SU-DHL-6 (cell line): ENCODE measurements at regions not wholly inside any gene's neighbourhood (a gene's known extent, or its start where the extent isn't known, plus 50 kb on each side); places are given as distances from the start of the nearest gene placed in this dataset.

Source experiments
- H2AFZ ChIP-seq: fragments of 200-600 bp; sonication (generic); 2 replicates; pipeline ENCODE4 v1.6.1; 2014; ENCODE audit warnings: low read depth, mild to moderate bottlenecking, moderate library complexity, mixed read lengths, antibody characterized with exemption, low read length; ENCODE audit not compliant: severe bottlenecking
- H3F3A ChIP-seq: fragments of 200-600 bp; shearing (Covaris generic); 2 replicates; pipeline ENCODE4 v1.6.0; 2016; ENCODE audit warnings: antibody characterized with exemption, mild to moderate bottlenecking; ENCODE audit not compliant: insufficient read depth
- H3K27ac ChIP-seq: fragments of 200-600 bp; sonication (generic); 2 replicates; pipeline ENCODE4 v1.5.1; 2016; ENCODE audit warnings: low read depth, mild to moderate bottlenecking, low read length, moderate library complexity, mixed read lengths
- H3K27me3 ChIP-seq: fragments of 200-600 bp; sonication (generic), shearing (Covaris generic); 2 replicates; pipeline ENCODE4 v1.6.0; 2014; ENCODE audit warnings: mild to moderate bottlenecking, low read length
- H3K36me3 ChIP-seq: fragments of 200-600 bp; sonication (generic); 2 replicates; pipeline ENCODE4 v1.6.1; 2014; ENCODE audit warnings: mild to moderate bottlenecking, low read length, mixed read lengths
- H3K4me2 ChIP-seq: fragments of 300-600, 200-600 bp; shearing (Covaris generic), sonication (generic); 2 replicates; pipeline ENCODE4 v1.6.0; 2014; ENCODE audit warnings: low read length, low read depth, mild to moderate bottlenecking; ENCODE audit not compliant: poor library complexity, severe bottlenecking
- H3K4me3 ChIP-seq: fragments of 200-600 bp; sonication (generic); 2 replicates; pipeline ENCODE4 v1.5.1; 2014; ENCODE audit warnings: antibody characterized with exemption, low read length, mild to moderate bottlenecking, mixed read lengths; ENCODE audit not compliant: insufficient read depth, poor library complexity, severe bottlenecking
- H3K79me2 ChIP-seq: fragments of 200-600 bp; sonication (generic); 2 replicates; pipeline ENCODE4 v1.6.1; 2014; ENCODE audit warnings: mild to moderate bottlenecking, low read length, moderate library complexity; ENCODE audit not compliant: insufficient read depth
- H3K9ac ChIP-seq: fragments of 200-600 bp; sonication (generic); 2 replicates; pipeline ENCODE4 v1.7.0; 2014; ENCODE audit warnings: mild to moderate bottlenecking, low read length
- H3K9me2 ChIP-seq: fragments of 200-600 bp; sonication (generic); replicated peaks from 2 replicates; pipeline ENCODE4 v1.6.1; 2014; ENCODE audit warnings: low read length; ENCODE audit not compliant: insufficient read depth
- H3K9me3 ChIP-seq: fragments of 200-600 bp; sonication (generic); 2 replicates; pipeline ENCODE4 v1.6.1; 2014; ENCODE audit warnings: low read length, mixed read lengths; ENCODE audit not compliant: insufficient read depth
- H4K20me1 ChIP-seq: fragments of 200-600 bp; sonication (generic); 2 replicates; pipeline ENCODE4 v1.6.1; 2014; ENCODE audit warnings: low read depth, mild to moderate bottlenecking, antibody characterized with exemption, low read length, moderate library complexity, mixed read lengths
- EZH2phosphoT487 ChIP-seq: fragments of 200-600 bp; sonication (generic), shearing (Covaris generic); conservative IDR thresholded peaks from 2 replicates; pipeline ENCODE4 v1.6.1; 2018; ENCODE audit warnings: mild to moderate bottlenecking, antibody characterized with exemption, low read length, moderate library complexity, mixed read lengths
- TF ChIP-seq, protein P1 (sequence below): fragments of 200-600 bp; sonication (generic); IDR thresholded peaks from one replicate; pipeline ENCODE4 v1.5.1; 2017; ENCODE audit warnings: antibody characterized with exemption, mild to moderate bottlenecking, low read length, moderate library complexity; ENCODE audit not compliant: insufficient read depth, poor library complexity, severe bottlenecking

DNA sequence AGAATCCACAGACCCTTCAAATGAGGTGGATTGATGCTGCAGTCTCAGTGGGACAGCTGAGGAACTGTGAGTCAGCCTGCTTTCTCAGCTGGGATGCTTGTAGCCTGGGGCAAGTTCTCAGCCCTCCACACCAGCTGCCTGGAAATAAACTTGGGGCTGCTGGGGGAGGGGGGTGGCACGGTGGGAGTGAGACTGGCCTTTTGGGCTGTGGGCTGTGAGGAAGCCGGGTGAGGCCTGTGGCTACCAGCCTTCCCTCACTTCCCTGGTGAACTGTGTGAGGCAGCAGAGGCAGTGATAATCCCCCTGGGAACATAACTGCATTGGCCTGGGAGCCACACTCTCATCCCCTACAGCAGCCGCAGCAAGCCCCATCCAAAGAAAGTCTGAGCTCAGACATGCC is 114.5 kb upstream of the GUCY1A1 start:
- H3K9me3 ChIP-seq, result no peaks in the 10 kb centered on the region
- no peaks in the 10 kb centered on the region for H4K20me1 ChIP-seq
- H3K79me2 ChIP-seq, result no peaks in the 10 kb centered on the region
- H3K27me3 ChIP-seq, result no peaks in the 10 kb centered on the region
- TF ChIP-seq EZH2phosphoT487, result no peak
- TF ChIP-seq, protein P1, sequence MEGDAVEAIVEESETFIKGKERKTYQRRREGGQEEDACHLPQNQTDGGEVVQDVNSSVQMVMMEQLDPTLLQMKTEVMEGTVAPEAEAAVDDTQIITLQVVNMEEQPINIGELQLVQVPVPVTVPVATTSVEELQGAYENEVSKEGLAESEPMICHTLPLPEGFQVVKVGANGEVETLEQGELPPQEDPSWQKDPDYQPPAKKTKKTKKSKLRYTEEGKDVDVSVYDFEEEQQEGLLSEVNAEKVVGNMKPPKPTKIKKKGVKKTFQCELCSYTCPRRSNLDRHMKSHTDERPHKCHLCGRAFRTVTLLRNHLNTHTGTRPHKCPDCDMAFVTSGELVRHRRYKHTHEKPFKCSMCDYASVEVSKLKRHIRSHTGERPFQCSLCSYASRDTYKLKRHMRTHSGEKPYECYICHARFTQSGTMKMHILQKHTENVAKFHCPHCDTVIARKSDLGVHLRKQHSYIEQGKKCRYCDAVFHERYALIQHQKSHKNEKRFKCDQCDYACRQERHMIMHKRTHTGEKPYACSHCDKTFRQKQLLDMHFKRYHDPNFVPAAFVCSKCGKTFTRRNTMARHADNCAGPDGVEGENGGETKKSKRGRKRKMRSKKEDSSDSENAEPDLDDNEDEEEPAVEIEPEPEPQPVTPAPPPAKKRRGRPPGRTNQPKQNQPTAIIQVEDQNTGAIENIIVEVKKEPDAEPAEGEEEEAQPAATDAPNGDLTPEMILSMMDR, result no peak
- H3K9ac ChIP-seq, result no peak overlapping the region
- H3K4me2 ChIP-seq, result no peak overlapping the region
- H3K27ac ChIP-seq, result no peak overlapping the region
- no peaks in the 10 kb centered on the region for H3K36me3 ChIP-seq
- no peaks in the 10 kb centered on the region for H3F3A ChIP-seq
- no peaks in the 10 kb centered on the region for H3K9me2 ChIP-seq
- no peak overlapping the region for H2AFZ ChIP-seq
- H3K4me3 ChIP-seq, result no peak overlapping the region

DNA sequence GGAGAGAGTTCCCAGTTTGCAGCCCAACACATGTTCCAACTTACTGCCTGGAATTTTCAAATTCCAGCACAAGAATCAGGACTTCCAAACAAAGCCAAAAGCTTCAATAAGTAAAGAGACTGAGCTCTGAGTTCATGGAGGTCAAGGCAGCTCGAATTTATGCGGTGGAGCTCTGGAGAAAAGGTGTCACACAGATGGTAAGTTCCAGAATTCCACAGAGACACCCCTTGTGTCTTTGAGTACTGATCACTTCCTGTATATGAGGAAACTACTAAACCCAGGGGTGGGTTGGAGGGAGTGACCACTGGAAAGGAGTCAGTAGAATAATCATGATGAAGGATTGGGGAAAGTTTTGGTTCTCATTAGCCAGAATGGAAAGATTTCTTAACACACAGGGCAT is 118.5 kb upstream of the GUCY1A1 start:
- Histone ChIP-seq H3K4me3 (no peak overlapping the region), H3K4me2 (no peak overlapping the region), H3K9ac (no peak overlapping the region), H3K27me3 (no peaks in the 10 kb centered on the region), H3K9me3 (no peaks in the 10 kb centered on the region), H2AFZ (no peak overlapping the region), H3K79me2 (no peaks in the 10 kb centered on the region), H3K36me3 (no peaks in the 10 kb centered on the region), H3K9me2 (no peaks in the 10 kb centered on the region), H3F3A (no peaks in the 10 kb centered on the region), H3K27ac (no peak overlapping the region), H4K20me1 (no peaks in the 10 kb centered on the region)
- TF ChIP-seq, protein P1, result no peak
- no peak for TF ChIP-seq EZH2phosphoT487

DNA sequence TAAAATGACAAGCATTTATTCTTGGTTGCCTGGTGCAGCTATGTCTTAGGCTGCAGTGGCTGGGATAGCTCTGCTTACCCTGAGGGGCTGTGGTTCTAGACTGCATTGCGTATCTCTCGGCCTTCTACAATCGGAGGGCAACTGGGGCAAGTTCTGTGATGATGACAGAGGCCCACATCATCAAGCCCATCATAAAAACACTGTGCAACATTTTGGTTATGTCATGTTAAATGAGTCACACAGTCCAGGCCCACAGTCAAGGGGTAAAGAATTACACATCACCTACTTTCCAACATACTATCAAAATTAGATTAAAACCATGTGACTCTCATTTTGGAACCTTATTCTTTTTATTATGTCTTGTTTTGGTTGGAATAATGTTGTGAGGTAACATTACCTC is 120.2 kb upstream of the GUCY1A1 start:
- H3K27me3 ChIP-seq, result no peaks in the 10 kb centered on the region
- TF ChIP-seq EZH2phosphoT487, result no peak
- TF ChIP-seq, protein P1, result no peak
- H3K9me2 ChIP-seq, result no peaks in the 10 kb centered on the region
- no peaks in the 10 kb centered on the region for H3F3A ChIP-seq
- no peak overlapping the region for H3K4me2 ChIP-seq
- H3K36me3 ChIP-seq, result no peaks in the 10 kb centered on the region
- H3K9me3 ChIP-seq, result no peaks in the 10 kb centered on the region
- no peak overlapping the region for H3K27ac ChIP-seq
- H3K4me3 ChIP-seq, result no peak overlapping the region
- H3K9ac ChIP-seq, result no peak overlapping the region
- H2AFZ ChIP-seq, result no peak overlapping the region
- H4K20me1 ChIP-seq, result no peaks in the 10 kb centered on the region
- H3K79me2 ChIP-seq, result no peaks in the 10 kb centered on the region

DNA sequence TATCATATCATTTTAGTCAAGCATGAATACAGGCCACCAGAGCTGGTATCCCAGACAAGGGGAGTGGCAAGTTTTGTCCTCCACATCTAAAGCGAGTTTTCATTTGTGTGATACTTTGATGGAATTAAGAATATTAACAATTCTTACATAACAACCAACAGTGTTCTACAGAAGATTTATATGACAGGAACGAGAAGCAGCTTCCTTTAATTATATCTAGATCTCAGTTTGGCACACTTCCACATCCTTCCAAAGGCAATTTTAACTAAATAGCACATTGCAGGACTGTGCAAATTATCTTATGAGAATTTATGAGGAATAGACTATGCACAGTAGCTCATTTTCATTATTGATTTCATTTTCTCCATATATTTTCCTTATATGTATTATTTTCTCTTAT is 121.2 kb upstream of the GUCY1A1 start:
- Histone ChIP-seq H3F3A (no peaks in the 10 kb centered on the region), H3K27me3 (no peaks in the 10 kb centered on the region), H4K20me1 (no peaks in the 10 kb centered on the region), H3K79me2 (no peaks in the 10 kb centered on the region), H3K27ac (no peak overlapping the region), H3K4me3 (no peak overlapping the region), H3K36me3 (no peaks in the 10 kb centered on the region), H3K9me3 (no peaks in the 10 kb centered on the region), H3K9ac (no peak overlapping the region), H3K4me2 (no peak overlapping the region), H2AFZ (no peak overlapping the region), H3K9me2 (no peaks in the 10 kb centered on the region)
- TF ChIP-seq, protein P1, result no peak
- TF ChIP-seq EZH2phosphoT487, result no peak
